Ishikawa (cell line): ENCODE measurements at regions not wholly inside any gene's neighbourhood (a gene's known extent, or its start where the extent isn't known, plus 50 kb on each side); places are given as distances from the start of the nearest gene placed in this dataset.

ENCODE experiments used
- CEBPB ChIP-seq: IDR thresholded peaks from 2 replicates; pipeline ENCODE4 v1.6.1; 2012
- CREB1 ChIP-seq: IDR thresholded peaks from 2 replicates; pipeline ENCODE4 v1.6.1; 2012; ENCODE audit warnings: low read depth
- EGR1 ChIP-seq: IDR thresholded peaks from 2 replicates; pipeline ENCODE4 v1.6.1; 2012
- EP300 ChIP-seq: IDR thresholded peaks from 2 replicates; pipeline ENCODE4 v1.6.1; 2012; ENCODE audit warnings: borderline replicate concordance
- FOXM1 ChIP-seq: IDR thresholded peaks from 2 replicates; pipeline ENCODE4 v1.6.1; 2012; ENCODE audit warnings: low read depth, borderline replicate concordance
- MAX ChIP-seq: IDR thresholded peaks from 2 replicates; pipeline ENCODE4 v1.6.1; 2012
- NFIC ChIP-seq: IDR thresholded peaks from 2 replicates; pipeline ENCODE4 v1.6.1; 2012
- RAD21 ChIP-seq: IDR thresholded peaks from 2 replicates; pipeline ENCODE4 v1.6.1; 2012; ENCODE audit warnings: low read depth
- TAF1 ChIP-seq: IDR thresholded peaks from 2 replicates; pipeline ENCODE4 v1.6.1; 2012; ENCODE audit warnings: low read depth, mild to moderate bottlenecking
- TEAD4 ChIP-seq: IDR thresholded peaks from 2 replicates; pipeline ENCODE4 v1.6.1; 2012
- YY1 ChIP-seq: IDR thresholded peaks from 2 replicates; pipeline ENCODE4 v1.6.1; 2012; ENCODE audit warnings: low read depth
- TF ChIP-seq, protein P1 (sequence below): IDR thresholded peaks from 2 replicates; pipeline ENCODE4 v1.6.1; 2012; ENCODE audit warnings: low read depth, mild to moderate bottlenecking

- TF ChIP-seq, protein P1, sequence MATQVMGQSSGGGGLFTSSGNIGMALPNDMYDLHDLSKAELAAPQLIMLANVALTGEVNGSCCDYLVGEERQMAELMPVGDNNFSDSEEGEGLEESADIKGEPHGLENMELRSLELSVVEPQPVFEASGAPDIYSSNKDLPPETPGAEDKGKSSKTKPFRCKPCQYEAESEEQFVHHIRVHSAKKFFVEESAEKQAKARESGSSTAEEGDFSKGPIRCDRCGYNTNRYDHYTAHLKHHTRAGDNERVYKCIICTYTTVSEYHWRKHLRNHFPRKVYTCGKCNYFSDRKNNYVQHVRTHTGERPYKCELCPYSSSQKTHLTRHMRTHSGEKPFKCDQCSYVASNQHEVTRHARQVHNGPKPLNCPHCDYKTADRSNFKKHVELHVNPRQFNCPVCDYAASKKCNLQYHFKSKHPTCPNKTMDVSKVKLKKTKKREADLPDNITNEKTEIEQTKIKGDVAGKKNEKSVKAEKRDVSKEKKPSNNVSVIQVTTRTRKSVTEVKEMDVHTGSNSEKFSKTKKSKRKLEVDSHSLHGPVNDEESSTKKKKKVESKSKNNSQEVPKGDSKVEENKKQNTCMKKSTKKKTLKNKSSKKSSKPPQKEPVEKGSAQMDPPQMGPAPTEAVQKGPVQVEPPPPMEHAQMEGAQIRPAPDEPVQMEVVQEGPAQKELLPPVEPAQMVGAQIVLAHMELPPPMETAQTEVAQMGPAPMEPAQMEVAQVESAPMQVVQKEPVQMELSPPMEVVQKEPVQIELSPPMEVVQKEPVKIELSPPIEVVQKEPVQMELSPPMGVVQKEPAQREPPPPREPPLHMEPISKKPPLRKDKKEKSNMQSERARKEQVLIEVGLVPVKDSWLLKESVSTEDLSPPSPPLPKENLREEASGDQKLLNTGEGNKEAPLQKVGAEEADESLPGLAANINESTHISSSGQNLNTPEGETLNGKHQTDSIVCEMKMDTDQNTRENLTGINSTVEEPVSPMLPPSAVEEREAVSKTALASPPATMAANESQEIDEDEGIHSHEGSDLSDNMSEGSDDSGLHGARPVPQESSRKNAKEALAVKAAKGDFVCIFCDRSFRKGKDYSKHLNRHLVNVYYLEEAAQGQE: no peak
- TF ChIP-seq EP300: no peak
- no peak for TF ChIP-seq CREB1
- no peak for TF ChIP-seq TEAD4
- TF ChIP-seq CEBPB: no peak
- TF ChIP-seq RAD21: no peak
- TF ChIP-seq NFIC: no peak
- no peak for TF ChIP-seq FOXM1
- TF ChIP-seq MAX: no peak
- no peak for TF ChIP-seq YY1
- no peak for TF ChIP-seq TAF1
- no peak for TF ChIP-seq EGR1
Measured at GRCh38 chr4:119725688-119726330, 97.2 kb upstream of the PDE5A start.
